Pancreas (tissue), 10 donors: ENCODE measurements at regions not wholly inside any gene's neighbourhood (a gene's known extent, or its start where the extent isn't known, plus 50 kb on each side); places are given as distances from the start of the nearest gene placed in this dataset.
"Not testable (repeated sequence)": the region's sequence is repeated elsewhere in the genome, so short reads cannot be mapped to it uniquely, and the experiment has no call there.

ENCODE experiments used
- ATAC-seq, 4 donors: fragments of 200-7000 bp; cut with Tn5 transposase; one replicate each; pipeline versions ENCODE4 v1.8.0 to v1.9.1; 2020; ENCODE audit warnings: mild to moderate bottlenecking in 4 of 4, moderate library complexity in 4 of 4
- DNase-seq, 6 donors: peaks; one replicate each; pipeline ENCODE4 v3.0.0-alpha.2; 2020
- FAIRE-seq: peaks from 2 replicates; lab custom pipeline; 2012; peaks lifted over from hg19 to GRCh38; lab: Jason Lieb, UNC
- H3K27ac ChIP-seq, 4 donors: fragments of 200-600 bp; sonication (generic); 1 replicate in 3 of 4; 2 replicates in 1 of 4; pipeline versions ENCODE4 v1.5.0 to v1.8.0; 2020
- H3K27me3 ChIP-seq, 4 donors: fragments of 200-600 bp; one replicate each; pipeline ENCODE4 v1.8.0; 2021
- H3K36me3 ChIP-seq, 3 donors: fragments of 200-600 bp; sonication (generic) in 1 of 3; one replicate each; pipeline versions ENCODE4 v1.5.0 to v1.8.0; 2020 to 2021
- H3K4me1 ChIP-seq, 3 donors: fragments of 200-600 bp; one replicate each; pipeline ENCODE4 v1.8.0; 2021
- H3K4me3 ChIP-seq, 4 donors: fragments of 200-600 bp; sonication (generic) in 2 of 4; one replicate each; pipeline versions ENCODE4 v1.5.0 to v1.8.0; 2020 to 2021
- H3K9me3 ChIP-seq, 4 donors: fragments of 200-600 bp; one replicate each; pipeline ENCODE4 v1.8.0; 2021
- WGBS, 2 donors: extraction: QIAGEN DNeasy Blood & Tissue Kit; methylation state at CpG; one replicate each; pipeline ENCODE4 v1.1.7; 2013; 5-methylcytosine and 5-hydroxymethylcytosine counted together
- intact Hi-C, 3 donors: fragments of 100-400 bp; cut with DNase I; formaldehyde crosslinking; loops; one replicate each; pipeline versions ENCODE4 v1.11.1 to v1.14.2; 2022
- TF ChIP-seq, protein P1 (sequence below), 4 donors: fragments of 200-600 bp; sonication (generic) in 3 of 4; IDR thresholded peaks; one replicate each; pipeline versions ENCODE4 v1.5.0 to v1.8.0; 2021; ENCODE audit warnings: antibody characterized with exemption in 4 of 4
- donor health status: healthy with polysubstance abuse.
- donor health status: DM: no; HTN: no; CAD: no; lungs with moderate emphysema.
- donor health status: DM: no; HTN: no; CAD: no.
- donor health status: control.
- donor health status: control.
- donor health status: Bipolar disorder and iron deficiency.
- donor health status: DM: yes; HTN: yes; CAD: no.
- donor health status: DM: no; HTN: no; CAD: no.
- donor health status: DM: no; HTN: no; CAD: no.
- donor health status: DM: yes; HTN: yes; CAD: no.

DNA sequence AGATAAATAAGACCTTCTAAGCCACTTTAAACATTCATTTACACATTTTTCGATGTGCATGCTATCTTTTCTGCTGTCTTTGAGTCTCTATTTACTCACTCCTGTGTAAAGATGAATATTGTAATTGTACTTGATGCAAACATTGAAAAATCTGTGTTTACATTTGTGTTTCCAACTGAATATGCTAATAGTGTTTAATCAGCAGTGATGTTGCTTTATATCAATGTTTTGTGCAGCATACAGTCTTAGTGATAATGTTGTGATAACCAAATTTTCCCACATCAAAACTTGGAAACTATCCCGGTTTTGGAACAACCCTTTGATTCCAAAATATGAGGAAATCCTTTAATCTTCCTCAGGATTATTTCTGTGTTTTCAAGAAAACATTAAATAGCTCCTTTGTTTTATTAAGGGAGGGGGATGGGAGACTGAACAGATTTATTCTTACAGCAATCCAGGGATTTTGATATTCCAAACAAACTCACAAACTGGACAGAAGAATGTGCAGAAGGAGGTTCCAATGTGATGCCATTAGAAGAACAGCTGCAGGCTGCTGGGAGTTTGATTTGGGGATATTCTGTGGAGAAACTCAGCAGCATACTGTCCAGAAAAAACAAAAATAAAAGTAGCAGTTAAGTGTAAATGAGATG, 248.0 kb downstream of the S1PR1 start:
- ATAC-seq (no peak), FAIRE-seq (no peak)

DNA sequence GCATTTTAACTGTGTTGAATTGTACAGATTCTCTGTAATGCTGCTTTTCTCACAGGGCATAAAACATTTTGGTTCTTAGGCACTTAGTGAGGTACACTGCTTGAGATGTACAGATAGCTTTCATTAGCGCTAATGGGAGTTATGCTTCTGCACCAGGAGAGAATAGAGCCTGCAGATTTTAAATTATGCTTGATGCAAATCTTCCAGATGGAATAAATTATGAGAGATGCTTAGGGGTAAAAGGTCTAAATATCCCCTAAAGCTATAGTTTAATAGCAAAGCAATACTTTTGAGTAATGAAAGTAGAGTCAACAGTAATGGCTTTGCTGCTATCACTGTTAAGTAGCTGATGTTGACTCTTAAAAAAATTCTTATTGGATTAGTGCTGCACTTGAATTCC, 248.9 kb downstream of the S1PR1 start:
- intact Hi-C loops: no loop called here
- Histone ChIP-seq H3K4me3 (no peak overlapping the region), H3K36me3 (no peaks in the 10 kb centered on the region), H3K4me1 (no peaks in the 10 kb centered on the region), H3K27me3 (no peaks in the 10 kb centered on the region), H3K27ac (no peak overlapping the region), H3K9me3 (no peaks in the 10 kb centered on the region)
- FAIRE-seq (no peak), DNase-seq (no peak), ATAC-seq (no peak)
- TF ChIP-seq, protein P1, sequence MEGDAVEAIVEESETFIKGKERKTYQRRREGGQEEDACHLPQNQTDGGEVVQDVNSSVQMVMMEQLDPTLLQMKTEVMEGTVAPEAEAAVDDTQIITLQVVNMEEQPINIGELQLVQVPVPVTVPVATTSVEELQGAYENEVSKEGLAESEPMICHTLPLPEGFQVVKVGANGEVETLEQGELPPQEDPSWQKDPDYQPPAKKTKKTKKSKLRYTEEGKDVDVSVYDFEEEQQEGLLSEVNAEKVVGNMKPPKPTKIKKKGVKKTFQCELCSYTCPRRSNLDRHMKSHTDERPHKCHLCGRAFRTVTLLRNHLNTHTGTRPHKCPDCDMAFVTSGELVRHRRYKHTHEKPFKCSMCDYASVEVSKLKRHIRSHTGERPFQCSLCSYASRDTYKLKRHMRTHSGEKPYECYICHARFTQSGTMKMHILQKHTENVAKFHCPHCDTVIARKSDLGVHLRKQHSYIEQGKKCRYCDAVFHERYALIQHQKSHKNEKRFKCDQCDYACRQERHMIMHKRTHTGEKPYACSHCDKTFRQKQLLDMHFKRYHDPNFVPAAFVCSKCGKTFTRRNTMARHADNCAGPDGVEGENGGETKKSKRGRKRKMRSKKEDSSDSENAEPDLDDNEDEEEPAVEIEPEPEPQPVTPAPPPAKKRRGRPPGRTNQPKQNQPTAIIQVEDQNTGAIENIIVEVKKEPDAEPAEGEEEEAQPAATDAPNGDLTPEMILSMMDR (IDR thresholded peaks at IDR 0.05): no peak
- 1 to 88% methylated on average over 1 of the region's 1 CpG for WGBS, 2 donors

More for the DNA sequence above, 248.0 kb downstream of the S1PR1 start:
- Histone ChIP-seq H3K27me3 (no peaks in the 10 kb centered on the region), H3K27ac (no peak overlapping the region), H3K36me3 (no peaks in the 10 kb centered on the region), H3K4me1 (no peaks in the 10 kb centered on the region), H3K9me3 (no peaks in the 10 kb centered on the region), H3K4me3 (no peak overlapping the region)
- no peak for DNase-seq
- TF ChIP-seq, protein P1 (IDR thresholded peaks at IDR 0.05): no peak
- 3 to 5% methylated on average over 2 of the region's 2 CpGs for WGBS, 2 donors
- intact Hi-C loops: no loop called here

DNA sequence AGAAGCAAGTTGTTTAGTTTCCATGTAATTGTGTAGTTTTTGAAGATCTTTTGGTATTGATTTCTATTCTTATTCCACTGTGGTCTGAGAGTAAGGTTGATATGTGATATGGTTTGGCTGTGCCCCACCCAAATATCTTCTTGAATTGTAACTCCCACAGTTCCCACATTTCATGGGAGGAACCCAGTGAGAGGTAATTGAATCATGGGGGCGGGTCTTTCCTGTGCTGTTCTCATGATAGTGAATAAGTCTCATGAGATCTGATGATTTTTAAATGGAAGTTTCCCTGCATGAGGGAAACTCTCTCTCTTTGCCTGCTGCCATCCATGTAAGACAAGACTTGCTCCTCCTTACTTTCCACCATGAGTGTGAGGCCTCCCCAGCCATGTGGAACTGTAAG, 255.3 kb downstream of the S1PR1 start:
- H3K27ac ChIP-seq, intact Hi-C loops, ATAC-seq, H3K27me3 ChIP-seq, H3K4me3 ChIP-seq, DNase-seq, FAIRE-seq, H3K36me3 ChIP-seq, H3K4me1 ChIP-seq, H3K9me3 ChIP-seq: not testable (repeated sequence)
- WGBS, 2 donors: 34 to 55% methylated on average over 1 of the region's 1 CpG

DNA sequence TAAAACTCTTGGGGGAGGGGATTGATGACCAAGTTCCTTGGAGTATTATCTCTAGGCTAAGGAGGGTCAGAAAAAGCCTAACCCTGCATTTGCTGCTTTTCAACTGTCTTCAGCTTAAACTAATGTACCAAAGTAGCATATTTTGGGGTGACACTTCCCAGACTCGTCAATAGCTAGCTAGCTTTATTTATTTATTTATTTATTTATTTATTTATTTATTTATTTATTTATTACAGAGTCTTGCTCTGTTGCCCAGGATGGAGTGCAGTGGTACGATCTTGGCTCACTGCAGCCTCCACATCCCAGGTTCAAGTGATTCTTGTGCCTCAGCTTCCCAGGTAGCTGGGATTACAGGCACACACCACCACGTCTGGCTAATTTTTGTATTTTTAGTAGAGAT, 257.1 kb downstream of the S1PR1 start:
- H3K4me3 ChIP-seq, H3K4me1 ChIP-seq, ATAC-seq, intact Hi-C loops, H3K36me3 ChIP-seq, H3K27me3 ChIP-seq, H3K27ac ChIP-seq, H3K9me3 ChIP-seq, FAIRE-seq, DNase-seq: not testable (repeated sequence)
- WGBS, 2 donors: 44 to 47% methylated on average over 3 of the region's 3 CpGs

DNA sequence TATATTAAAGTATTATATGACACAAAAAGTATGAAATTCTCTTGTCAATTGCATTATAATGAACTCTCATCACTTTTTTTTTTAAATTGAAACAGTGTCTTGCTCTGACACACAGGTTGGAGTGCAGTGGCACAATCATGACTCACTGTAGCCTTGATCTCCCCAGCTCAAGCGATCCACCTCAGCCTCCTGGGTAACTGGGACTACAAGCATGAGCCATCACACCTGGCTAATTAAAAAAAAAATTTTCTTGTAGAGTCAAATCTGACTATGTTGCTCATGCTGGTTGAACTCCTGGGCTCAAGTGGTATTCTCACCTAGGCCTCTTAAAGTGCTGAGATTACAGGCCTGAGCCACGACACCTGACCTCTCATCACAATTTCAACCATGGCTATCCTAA, 259.3 kb downstream of the S1PR1 start:
- H3K4me1 ChIP-seq: no peaks in the 10 kb centered on the region
- H3K27me3 ChIP-seq: no peaks in the 10 kb centered on the region
- TF ChIP-seq, protein P1 (IDR thresholded peaks at IDR 0.05): no peak
- DNase-seq (no peak), FAIRE-seq (no peak), ATAC-seq (no peak)
- intact Hi-C loops: no loop called here
- H3K4me3 ChIP-seq: no peak overlapping the region
- no peaks in the 10 kb centered on the region for H3K9me3 ChIP-seq
- H3K36me3 ChIP-seq: no peaks in the 10 kb centered on the region
- 59 to 63% methylated on average over 2 of the region's 2 CpGs for WGBS, 2 donors
- no peak overlapping the region for H3K27ac ChIP-seq

DNA sequence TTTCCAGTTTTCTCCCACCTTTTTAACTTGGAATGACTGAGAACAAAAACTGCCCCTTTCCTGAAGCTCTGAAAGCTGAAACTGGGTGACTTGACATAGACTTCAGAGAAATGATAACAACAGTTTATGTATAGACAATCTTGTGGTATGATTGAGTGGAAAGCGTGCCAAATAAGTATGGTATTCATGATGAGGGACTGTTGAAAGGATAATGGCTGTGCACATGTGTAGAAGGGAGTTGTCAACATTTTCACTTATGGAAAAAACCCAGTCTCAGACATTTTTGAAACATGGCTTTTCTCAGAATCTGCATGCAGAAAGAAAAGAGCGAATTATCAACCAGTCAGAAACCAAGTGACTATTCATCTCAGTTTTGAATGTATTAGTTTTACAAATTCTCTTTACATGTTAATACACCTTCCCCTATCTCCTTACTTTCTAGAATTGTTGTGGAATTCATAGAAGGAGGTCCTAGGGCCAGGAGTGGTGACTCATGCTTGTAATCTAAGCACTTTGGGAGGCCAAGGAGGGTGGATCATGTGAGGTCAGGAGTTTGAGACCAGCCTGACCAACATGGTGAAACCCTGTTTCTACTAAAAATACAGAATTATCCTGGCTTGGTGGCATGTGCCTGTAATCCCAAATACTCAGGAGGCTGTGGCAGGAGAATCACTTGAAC, 261.2 kb downstream of the S1PR1 start:
- DNase-seq: no peak
- no peak for FAIRE-seq
- Histone ChIP-seq H3K4me3 (no peak overlapping the region), H3K27ac (no peak overlapping the region), H3K4me1 (no peaks in the 10 kb centered on the region), H3K36me3 (no peaks in the 10 kb centered on the region), H3K27me3 (no peaks in the 10 kb centered on the region), H3K9me3 (no peaks in the 10 kb centered on the region)
- TF ChIP-seq, protein P1 (IDR thresholded peaks at IDR 0.05): no peak
- intact Hi-C loops: no loop called here
- 65 to 81% methylated on average over 2 of the region's 2 CpGs for WGBS, 2 donors
- ATAC-seq: no peak

DNA sequence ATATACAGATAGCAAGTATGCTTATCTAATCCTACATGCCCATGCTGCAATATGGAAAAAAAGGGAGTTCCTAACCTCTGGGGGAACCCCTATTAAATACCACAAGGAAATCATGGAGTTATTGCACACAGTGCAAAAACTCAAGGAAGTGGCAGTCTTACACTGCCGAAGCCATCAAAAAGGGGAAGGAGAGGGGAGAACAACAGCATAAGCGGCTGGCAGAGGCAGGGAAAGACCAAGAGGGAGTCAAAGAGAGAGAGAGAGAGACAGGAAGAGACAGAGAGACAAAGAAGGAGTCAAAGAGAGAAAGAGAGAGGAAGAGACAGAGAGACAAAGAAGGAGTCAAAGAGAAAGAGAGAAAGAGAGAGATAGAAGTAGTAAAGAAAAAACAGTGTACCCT, 267.3 kb downstream of the S1PR1 start:
- H3K27ac ChIP-seq, intact Hi-C loops, H3K36me3 ChIP-seq, DNase-seq, H3K4me3 ChIP-seq, H3K4me1 ChIP-seq, FAIRE-seq, ATAC-seq, H3K9me3 ChIP-seq, H3K27me3 ChIP-seq: not testable (repeated sequence)
- 52 to 55% methylated on average over 2 of the region's 2 CpGs for WGBS, 2 donors

DNA sequence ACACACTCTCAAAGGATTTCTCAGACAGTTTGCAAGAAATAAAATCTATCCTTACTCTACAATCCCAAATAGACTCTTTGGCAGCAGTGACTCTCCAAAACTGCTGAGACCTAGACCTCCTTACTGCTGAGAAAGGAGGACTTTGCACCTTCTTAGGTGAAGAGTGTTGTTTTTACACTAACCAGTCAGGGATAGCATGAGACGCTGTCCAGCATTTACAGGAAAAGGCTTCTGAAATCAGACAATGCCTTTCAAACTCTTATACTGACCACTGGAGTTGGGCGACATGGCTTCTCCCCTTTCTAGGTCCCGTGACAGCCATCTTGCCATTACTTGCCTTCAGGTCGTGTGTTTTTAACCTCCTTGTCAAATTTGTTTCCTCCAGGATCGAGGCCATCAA, 268.4 kb downstream of the S1PR1 start:
- FAIRE-seq, H3K27me3 ChIP-seq, intact Hi-C loops, H3K4me3 ChIP-seq, H3K36me3 ChIP-seq, ATAC-seq, H3K9me3 ChIP-seq, H3K27ac ChIP-seq, DNase-seq, H3K4me1 ChIP-seq: not testable (repeated sequence)
- 55 to 69% methylated on average over 5 of the region's 5 CpGs for WGBS, 2 donors
